Stimulated activated CD4-positive, alpha-beta T cell treated with anti-CD3 and anti-CD28 coated beads, Interleukin-15, amount 100 ng/mL, for 24 hours (primary cell): ENCODE measurements at regions not wholly inside any gene's neighbourhood (a gene's known extent, or its start where the extent isn't known, plus 50 kb on each side); places are given as distances from the start of the nearest gene placed in this dataset.
"Not testable (repeated sequence)": the region's sequence is repeated elsewhere in the genome, so short reads cannot be mapped to it uniquely, and the experiment has no call there.

Experiments
- DNase-seq: peaks from one replicate; pipeline ENCODE4 v3.0.0-alpha.2; 2020

DNA sequence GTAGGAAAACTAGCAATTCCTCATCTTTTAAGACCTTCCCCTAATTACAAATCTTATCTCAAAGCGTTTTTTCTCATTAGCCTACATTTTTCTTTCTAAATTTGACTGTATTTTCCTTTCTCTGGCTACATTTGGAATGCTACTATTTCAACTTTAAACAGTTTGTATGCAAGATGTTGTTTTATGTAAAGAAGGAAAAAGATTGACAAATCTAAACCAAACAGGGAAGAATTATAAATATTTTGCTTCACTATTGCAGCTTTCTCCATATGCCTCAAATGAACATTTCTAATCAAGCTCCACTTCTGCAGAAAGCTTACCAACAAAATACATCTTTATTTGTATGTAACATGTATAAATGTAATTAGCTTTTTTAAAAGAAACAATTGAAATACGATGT, 156.2 kb downstream of the MZT1 start:
- no peak for DNase-seq

DNA sequence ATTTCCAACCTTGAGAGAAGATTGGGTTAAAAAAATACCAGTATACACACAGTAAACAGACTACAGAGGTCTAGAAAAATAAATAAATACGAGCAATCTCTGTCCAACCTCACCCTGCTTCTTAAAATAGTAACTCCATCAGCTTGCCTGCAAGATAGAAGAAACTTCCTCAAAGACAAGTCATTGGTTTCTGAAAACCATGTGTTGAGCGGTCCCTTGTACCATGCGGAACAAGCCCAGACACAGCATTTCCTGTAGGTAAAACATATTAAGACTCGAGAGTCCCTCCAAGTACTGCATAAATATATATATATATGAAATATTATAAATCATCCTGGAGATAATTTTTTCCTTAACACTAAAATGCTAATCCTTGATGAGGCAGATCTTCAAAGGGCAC, 157.4 kb downstream of the MZT1 start:
- no peak for DNase-seq

DNA sequence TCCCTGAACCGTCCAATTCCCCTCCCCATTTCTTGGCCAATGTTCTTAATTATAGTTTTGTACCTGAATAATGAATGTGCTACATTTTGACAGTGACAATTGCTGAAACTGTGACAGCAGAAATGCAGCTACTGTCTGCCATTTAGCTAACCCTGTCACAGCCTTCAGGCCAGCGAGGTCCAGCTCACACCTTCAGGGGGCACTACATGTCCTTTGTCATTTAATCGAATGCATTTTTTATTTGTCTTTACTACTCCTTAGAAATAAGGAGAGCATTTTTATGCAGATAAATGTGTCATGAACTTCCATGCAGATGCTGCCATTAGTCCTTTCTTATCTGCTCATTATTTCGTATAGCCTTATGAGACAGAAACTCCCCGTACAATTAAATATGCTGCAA, 159.9 kb downstream of the MZT1 start:
- no peak for DNase-seq

DNA sequence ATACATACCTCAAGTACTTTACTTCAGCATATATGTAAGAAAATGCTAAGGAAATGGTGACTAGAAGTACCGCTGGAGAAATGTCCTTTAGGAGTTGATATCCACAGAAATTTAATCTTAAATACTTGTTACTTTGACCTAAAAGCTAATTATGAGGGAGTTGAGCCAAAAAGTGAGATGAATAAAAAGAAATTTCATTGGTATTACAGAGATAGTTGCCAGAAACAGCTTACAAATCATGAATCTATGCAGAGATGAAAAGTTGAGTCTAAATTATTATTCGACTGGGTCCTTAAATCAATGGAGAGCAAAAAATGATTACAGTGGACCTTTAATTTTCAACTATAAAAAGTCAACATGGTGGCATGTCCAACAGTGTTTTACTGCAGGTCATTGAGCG, 160.9 kb downstream of the MZT1 start:
- no peak for DNase-seq

DNA sequence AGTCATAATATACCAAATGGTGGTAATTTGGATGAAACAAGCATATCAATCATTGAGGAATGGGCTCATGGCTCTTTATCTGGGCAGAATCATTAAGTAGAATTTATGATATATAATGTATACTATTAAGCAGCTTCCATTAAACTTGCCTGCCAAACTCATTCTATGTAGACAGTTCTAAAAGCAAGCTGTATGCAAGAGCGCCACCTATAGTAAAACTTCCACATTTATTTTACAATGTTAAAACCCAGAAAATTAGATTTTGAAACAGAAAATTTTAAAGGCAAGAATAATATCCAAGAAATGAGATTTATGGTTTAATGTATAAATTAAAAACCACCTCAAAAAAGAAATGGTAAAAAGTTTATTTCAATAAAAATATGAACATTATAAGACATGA, 161.5 kb downstream of the MZT1 start:
- DNase-seq, result no peak

DNA sequence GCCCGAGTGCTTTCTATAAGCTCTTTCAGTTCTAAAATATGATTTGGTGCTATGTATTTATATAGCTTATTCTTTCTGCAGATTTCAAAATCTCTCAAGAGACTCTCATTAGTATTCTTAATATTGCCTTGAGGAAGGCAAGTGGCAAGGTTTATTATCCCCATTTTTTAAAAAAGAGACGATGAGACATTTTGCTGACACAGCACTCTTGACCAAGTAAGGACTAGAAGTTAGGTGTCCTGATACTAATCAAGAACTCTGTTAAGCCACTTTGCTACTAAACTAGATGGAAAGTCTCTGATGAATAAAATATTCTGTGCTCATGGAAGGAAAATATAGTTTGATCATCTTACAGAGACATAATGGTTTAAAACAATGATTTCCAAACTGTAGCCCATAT, 164.7 kb downstream of the MZT1 start:
- no peak for DNase-seq

DNA sequence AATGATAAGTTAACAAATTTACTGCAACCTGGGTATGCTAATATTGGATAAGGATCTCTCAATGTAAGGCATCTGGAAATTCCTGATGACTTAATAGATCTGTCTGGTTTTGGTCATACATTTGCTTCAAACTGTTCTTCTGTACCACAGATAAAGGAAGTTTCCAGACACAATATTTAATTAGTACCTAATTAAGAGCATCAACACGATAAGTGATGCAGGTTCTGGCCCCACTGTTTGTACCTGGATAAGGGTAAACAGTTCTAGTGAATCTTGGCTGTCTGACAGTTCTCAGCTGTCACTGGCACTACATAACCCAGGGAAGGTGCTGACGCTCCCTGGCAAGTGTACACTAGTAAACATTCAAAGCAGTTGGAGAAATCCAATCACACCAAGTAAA, 165.6 kb downstream of the MZT1 start:
- DNase-seq, result no peak

DNA sequence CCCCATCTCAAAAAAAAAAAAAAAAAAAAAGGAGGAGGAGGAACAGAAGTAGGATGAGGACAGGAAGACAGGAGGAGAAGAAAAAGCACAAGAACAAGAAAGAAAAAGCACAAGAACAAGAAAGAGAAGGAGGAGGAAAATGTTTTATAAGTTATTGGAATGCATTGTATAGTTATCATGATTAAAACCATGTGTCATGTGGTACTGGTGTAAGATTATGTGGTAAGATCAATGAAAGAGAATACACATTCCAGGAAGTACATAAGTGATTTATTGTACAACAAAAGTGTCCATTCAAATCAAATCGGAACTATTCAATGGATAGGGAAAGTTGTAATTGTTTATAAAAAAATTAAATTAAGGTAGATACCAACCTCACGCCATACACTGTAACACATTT, 167.7 kb downstream of the MZT1 start:
- no peak for DNase-seq

DNA sequence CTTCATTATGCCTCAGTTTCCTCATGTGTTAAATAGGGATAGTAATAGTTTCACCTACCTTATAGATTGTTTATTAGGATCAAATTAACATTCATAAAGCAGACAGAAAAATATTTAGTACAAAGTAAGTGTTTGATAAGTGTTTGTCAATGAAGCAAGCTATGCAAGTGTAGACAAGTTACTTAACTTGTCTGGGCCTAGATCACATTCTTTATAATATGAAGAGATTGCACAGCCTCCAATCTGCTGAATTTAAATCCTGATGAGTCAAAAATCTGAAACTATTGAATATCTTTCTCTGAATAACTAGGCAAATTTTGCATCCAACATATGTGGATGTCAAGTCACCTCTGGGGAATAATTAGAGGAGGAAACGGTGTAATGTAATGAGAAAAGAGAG, 170.5 kb downstream of the MZT1 start:
- no peak for DNase-seq

DNA sequence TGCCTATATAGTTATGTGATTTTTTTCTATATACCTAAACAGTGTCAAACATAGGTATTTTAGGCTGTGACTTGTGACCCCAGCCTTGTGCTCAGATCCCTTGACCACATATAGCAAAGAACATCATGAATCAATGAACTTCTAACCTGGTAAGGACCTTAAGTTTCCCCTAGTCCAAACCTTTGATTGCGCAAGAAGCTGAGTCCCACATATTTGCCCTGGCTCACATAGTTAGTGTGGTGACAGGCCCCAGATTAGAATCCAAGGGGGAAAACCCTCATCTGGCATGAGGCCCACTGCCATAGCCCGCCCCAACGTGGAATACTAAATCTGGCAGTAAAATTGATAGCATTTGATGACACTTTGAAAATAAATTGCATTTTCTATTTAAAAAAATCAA, 171.8 kb downstream of the MZT1 start:
- no peak for DNase-seq

DNA sequence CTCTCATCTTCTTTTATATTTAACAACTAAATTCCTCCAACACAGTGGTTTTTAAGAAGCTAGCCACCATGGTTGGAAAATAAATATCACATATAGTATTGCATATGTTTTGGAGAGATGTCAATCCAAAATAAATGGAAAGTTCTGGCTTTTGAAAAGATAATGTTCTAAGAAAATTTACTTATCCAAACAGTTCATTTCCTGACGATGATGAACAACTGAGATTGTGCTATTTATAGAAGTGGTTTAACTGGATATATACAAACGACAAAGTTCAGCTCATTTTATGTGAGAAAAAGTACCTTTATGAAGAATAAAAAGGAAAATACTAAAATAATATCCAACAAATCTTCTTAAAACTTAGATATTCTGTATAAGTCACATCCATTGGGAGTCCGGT, 174.7 kb downstream of the MZT1 start:
- no peak for DNase-seq

DNA sequence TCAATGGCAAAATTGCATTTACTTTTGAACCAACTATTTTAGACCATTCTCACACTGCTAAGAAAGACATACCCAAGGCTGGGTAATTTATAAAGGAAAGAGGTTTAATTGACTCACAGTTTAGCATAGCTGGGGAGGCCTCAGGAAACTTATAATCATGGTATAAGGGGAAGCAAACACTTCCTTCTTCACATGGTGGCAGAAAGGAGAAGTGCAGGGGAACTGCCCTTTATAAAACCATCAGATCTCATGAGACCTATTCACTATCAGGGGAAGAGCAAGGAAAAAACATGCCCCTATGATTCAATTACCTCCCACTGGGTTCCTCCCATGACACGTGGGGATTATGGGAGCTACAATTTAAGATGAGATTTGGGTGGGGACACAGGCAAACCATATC, 181.5 kb downstream of the MZT1 start:
- DNase-seq, result not testable (repeated sequence)

DNA sequence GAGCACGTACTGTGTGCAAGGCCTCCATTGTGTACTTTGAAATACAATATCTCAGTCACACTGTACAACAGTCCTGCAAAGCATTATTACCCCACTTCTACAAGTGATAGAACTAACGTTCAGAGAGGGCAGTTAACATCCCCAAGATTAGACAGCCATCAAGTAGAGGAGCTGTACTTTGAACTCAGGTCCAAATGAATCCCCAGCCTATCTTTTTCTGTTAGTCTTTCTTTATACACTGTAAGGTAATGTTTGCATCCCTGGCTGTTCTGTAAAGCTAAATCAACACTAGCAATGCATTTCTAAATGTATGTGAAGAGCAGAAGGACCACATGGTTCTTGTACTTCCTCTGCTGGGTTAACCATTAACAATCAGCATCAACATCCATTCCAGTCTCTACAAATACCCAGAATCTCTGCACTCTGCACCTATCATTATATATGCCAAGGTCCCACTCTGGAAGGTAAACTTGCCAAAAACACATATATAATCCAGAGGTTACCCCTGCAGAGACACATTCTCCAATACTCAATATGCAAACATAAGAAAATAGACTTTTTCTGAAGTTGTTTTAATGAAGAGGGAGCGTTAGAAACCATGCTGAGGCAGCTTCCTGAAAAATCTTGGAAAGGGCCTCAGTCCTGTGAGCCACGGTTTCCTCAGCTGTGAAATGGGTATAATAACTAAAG, 182.3 kb downstream of the MZT1 start:
- no peak for DNase-seq

DNA sequence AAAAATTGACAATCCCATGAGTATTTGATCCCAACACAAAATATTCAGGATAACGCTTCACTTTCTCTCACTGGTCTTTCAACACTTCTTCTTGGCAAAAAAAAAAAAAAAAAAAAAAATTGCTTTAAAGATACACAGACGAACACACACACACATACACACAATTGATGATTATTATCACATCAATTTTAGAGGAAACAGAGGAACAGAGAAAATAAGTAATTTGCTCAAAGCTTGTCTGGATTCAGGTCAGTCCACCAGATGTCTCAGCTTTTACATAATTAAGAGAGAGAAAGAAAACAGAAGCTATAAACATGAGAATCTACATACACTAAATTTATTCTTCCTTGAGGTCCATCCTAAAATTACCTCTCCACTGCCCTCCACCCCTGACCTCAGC, 183.4 kb downstream of the MZT1 start:
- DNase-seq, result no peak

DNA sequence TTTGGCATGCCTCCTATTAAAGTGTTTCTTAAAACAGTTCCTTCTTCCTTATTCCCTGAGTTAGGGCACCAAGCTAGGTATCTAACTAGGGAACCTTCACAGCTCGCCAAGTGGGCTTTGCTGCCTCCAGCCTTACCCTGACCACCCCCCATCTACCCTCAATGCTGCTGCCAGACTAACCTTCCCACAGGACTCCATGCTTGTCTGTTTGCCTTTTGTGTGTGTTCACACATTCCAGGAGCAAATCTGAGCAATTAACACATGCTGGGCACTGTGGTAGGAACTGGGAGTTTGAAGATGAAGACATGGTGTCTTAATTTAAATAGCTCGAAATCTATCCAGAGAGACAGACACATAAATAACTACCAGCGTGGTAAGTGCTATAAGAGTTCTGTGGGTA, 185.2 kb downstream of the MZT1 start:
- no peak for DNase-seq

DNA sequence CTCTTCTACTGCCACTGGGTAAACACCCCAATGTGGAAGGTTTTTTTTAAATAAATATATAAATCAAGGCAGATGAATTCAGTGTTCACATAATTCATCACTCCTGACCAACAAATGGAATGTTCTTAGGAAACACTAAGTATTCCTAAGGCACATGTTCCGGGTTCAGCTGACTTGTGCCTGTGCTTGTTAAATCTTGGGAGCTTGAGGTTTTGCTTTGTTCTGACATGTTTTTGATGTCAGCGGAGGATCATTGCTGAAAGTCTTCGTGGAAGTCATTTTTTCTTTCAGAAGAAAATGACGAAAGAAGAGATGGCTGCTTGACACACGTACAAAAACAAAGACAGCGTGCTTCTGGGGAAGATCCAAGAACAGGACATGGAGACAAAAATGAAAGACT, 185.8 kb downstream of the MZT1 start:
- DNase-seq, result no peak

DNA sequence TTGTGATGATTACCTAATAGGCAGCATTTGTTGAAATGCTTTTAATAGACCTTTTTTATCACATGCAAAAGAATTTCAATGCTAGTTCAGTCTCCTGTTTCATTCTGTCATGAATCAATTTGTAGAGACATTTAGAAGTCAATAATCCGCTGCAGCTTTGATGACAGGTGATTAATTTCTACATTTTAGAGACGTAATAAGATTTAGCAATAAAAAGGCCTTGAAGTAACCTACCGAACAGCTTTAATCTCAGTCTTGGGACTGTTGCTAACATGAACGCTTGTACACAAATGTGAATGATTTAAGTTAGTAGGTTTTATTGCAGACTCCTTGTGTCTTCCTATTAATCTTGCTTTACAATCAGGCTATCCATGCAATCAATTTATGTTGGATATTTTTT, 186.5 kb downstream of the MZT1 start:
- no peak for DNase-seq

DNA sequence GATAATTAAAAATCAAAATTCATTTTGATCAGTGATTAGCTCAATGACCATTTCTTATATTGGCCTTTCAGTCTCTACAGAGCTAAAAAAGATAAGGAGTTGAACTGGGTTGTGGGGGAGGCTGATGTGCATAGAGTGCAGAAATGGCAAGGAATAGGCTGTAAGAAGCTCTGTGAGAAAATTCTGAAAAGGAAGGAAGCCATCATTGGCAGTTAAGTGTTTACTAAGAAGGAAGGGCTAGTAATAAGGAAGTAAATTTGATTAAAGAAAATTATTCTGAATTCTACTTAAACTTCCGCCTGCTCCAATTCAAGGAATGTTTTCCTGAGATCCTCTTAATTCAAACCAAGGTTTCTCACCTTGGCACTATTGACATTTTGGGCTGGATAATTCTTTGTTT, 187.5 kb downstream of the MZT1 start:
- no peak for DNase-seq

DNA sequence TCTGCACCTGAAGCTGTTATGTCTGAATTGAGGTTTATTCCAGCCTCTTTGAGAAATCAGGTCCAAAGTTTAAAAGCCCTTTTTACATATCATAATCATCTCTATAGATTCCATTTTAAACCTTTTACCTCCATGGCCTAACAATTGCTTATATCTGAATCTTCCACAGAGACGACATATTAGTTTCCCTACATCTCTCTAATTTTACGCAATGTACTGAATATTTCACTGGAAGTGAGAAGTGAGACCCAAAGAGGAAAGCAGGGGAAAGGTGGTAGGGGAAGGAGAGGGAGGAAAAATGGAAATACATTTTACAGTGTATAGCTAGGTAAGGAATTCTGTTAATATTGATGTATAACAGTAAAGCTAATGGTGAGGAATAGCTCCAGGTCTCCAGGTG, 189.6 kb downstream of the MZT1 start:
- no peak for DNase-seq

DNA sequence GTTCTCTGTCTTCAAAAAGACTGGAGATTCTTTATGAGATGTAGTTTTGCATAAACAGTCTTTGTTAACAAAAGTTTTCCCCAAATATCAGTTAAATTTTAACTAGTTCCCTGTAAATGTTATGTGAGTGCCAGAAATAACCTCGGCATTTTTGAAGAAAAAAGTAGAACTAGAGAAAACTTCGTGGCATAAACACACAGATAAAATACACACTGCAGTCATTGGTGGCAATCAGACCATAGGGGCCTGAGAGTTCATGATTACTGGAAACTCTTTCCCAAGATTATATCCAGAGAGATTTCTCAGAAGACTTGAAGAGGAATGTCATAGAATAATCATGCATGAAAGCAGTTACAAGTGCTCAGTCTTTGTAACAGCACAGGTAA, 190.0 kb downstream of the MZT1 start:
- DNase-seq, result no peak

DNA sequence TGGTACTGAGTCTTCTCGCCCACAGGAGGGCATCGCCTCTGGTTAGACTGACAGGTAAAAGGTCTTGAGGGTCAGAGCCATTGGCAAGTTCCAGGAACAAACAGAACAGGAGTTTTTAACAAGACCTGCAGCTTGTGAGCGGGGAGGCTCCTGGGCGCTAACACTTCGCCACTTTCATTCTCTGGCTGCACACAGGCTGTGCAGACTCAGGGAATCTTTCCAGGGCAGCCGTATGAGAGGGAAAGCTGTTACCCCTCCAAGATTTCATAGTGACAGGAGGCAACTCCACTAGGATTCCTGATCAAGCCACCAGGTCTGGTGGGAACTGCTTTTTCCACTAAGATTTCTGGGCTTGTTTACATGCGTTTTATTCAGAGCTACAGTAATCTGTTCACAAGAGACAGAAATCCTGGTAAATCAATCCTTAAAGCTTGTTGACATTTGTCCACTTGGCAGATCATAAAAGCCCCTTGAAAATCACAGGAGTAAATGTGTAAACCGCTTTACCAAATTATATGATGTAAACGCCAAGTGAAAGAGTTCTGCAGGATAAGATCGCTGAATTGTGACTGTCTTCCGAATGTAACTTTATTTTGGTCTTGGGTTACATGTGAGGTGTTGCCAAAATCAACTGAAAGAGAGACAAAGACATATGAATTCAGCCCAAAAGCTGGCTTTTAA, 190.6 kb downstream of the MZT1 start:
- no peak for DNase-seq

DNA sequence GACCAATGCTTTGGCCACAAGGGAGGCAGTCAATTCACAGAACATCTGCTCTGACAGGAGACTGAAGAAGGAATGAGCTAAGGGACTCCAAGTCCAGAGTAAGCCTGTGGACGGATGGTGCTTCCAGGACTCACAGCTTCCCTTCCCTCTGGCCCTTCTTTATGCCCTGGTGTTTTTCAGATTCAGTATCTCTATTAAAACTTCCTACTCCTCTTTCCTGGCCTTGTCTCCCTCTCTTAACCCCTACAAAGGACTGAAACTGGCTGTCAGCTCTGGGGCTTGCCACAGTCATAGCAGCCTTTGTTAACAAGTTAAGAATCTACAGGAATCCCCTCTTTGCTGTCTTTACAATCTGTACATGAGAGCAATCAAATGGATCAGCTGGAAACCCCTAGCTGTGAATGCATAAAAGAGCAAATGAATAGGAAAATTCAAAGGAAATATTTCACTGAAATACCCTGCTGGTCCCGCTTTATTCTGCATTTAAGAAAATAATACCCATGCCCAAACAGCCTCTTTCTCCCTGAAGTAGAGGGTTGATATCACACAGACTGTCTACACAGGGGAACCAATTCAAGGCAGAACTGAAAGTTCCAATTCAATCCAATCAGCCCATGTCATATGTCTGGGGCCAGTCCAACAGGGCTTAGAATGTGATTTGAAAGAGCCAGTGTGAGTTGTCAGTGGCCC, 192.3 kb downstream of the MZT1 start:
- DNase-seq, result no peak

DNA sequence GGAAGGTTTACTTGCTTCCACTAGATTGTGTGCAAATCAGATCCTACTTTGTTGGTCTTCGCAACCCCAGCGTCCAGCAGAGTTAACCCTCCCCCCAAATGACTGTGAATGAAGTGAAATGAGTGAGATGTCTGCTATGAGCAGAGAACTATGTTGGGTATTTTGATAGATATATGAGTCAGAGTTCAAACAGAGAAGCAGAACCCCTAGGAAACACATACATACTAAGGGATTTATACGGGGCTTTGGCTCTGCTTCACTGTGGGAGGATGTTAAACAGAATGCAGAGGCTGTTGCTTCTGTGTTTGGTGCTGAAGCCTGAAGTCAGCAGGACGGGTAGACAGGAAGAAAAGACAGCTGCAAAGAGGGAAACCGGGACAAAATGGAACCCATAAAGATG, 197.0 kb downstream of the MZT1 start:
- no peak for DNase-seq

DNA sequence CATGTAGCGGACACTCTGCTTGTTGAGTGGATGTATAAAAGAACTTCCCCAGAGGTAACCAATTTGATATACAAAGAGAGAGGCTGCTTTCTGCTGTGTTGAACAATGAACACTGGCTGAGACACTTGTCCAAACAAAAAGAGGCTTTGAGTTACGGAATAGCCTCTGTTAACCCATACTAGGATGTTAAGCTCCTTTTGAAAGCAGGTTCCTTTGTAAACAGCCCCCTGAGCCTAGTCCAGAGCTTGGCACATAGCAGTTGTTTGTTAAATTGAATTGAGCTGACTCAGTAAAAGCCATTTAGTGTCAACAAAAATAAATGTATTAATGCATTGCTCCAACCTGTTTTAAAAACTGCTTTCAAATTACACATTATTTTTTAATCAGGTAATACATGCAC, 200.1 kb downstream of the MZT1 start:
- DNase-seq, result no peak

DNA sequence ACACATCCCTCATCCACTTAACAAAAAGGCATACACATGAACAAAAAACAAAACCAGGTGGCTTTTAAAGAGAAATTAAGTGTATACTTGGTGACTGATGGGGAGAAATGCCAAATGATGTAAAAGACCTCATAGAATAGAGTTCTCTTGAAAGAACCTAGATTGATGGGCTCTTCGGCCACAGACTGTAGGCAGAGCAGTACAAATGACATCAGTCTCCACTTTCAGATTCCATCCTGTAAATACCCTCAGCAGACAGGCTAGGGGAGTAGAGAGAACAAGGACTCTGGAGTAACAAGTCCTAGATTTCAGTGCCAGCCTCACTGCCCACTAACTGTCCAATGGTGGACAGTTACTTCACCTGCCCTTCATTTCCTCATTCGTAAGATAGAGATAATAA, 203.8 kb downstream of the MZT1 start:
- DNase-seq, result no peak
